SK-N-SH (cell line): ENCODE measurements at regions not wholly inside any gene's neighbourhood (a gene's known extent, or its start where the extent isn't known, plus 50 kb on each side); places are given as distances from the start of the nearest gene placed in this dataset.

Source experiments
- CTCF ChIA-PET: fragments of 300-600, 350-600 bp; formaldehyde crosslinking; extraction: SDS; loops from one replicate; lab custom pipeline; 2021; lab: Yijun Ruan, JAX
- POLR2A ChIA-PET: fragments of 350-600 bp; sonication (Branson Sonifier 250); formaldehyde crosslinking; extraction: SDS; loops from one replicate; lab custom pipeline; 2020; ENCODE audit warnings: antibody characterized with exemption, inconsistent platforms; lab: Yijun Ruan, JAX
- DNase-seq: peaks from one replicate; pipeline ENCODE4 v3.0.0; 2012
- H2AFZ ChIP-seq: fragments of 200-600 bp; sonication (generic); 2 replicates; pipeline ENCODE4 v1.8.1; 2016; ENCODE audit warnings: antibody characterized with exemption, mild to moderate bottlenecking, low read depth
- H3F3A ChIP-seq: fragments of 200-600 bp; sonication (generic); replicated peaks from 2 replicates; pipeline ENCODE3; 2016; ENCODE audit warnings: antibody characterized with exemption, mild to moderate bottlenecking; ENCODE audit not compliant: insufficient read depth
- H3K27ac ChIP-seq, 2 experiments: fragments of 200-500 bp in 1 of 2; fragments of 200-600 bp in 1 of 2; sonication (Bioruptor generic) in 1 of 2; sonication (generic), shearing (Covaris generic) in 1 of 2; 2 replicates each; pipeline versions ENCODE4 v1.5.1 to v1.6.1; 2014 to 2016; ENCODE audit warnings: low read depth in 2 of 2, inconsistent platforms in 1 of 2, low read length in 1 of 2, mild to moderate bottlenecking in 1 of 2, mixed read lengths in 1 of 2
- H3K27me3 ChIP-seq: fragments of 200-600 bp; sonication (generic), shearing (Covaris generic); 2 replicates; pipeline ENCODE4 v1.6.1; 2016; ENCODE audit warnings: mixed run types; ENCODE audit not compliant: insufficient read depth
- H3K36me3 ChIP-seq, 2 experiments: fragments of 200-500 bp in 1 of 2; fragments of 200-600 bp in 1 of 2; sonication (Bioruptor generic) in 1 of 2; sonication (generic) in 1 of 2; replicated peaks in 1 of 2; 2 replicates each; pipeline versions ENCODE3 to v1.5.1; 2014 to 2016; ENCODE audit warnings: low read length in 1 of 2, mild to moderate bottlenecking in 1 of 2; ENCODE audit not compliant: insufficient read depth in 2 of 2, control insufficient read depth in 1 of 2
- H3K4me1 ChIP-seq, 2 experiments: fragments of 200-500 bp in 1 of 2; fragments of 200-600 bp in 1 of 2; sonication (Bioruptor generic) in 1 of 2; sonication (generic), shearing (Covaris generic) in 1 of 2; 2 replicates each; pipeline versions ENCODE4 v1.5.1 to v1.6.1; 2014 to 2016; ENCODE audit warnings: low read depth in 1 of 2, low read length in 1 of 2, mixed run types in 1 of 2; ENCODE audit not compliant: insufficient read depth in 2 of 2, control insufficient read depth in 1 of 2
- H3K4me2 ChIP-seq: fragments of 200-600 bp; sonication (generic), shearing (Covaris generic); 2 replicates; pipeline ENCODE4 v1.6.1; 2017; ENCODE audit warnings: mixed run types
- H3K4me3 ChIP-seq, 2 experiments: fragments of 200-500 bp in 1 of 2; fragments of 200-600 bp in 1 of 2; sonication (Bioruptor generic) in 1 of 2; sonication (generic), shearing (Covaris generic) in 1 of 2; 2 replicates each; pipeline versions ENCODE4 v1.5.1 to v1.8.1; 2014 to 2016; ENCODE audit warnings: low read depth in 2 of 2, inconsistent platforms in 1 of 2, low read length in 1 of 2, mild to moderate bottlenecking in 1 of 2, mixed read lengths in 1 of 2, moderate library complexity in 1 of 2
- H3K79me2 ChIP-seq: fragments of 200-600 bp; sonication (generic); 2 replicates; pipeline ENCODE4 v1.8.1; 2017; ENCODE audit warnings: mild to moderate bottlenecking; ENCODE audit not compliant: insufficient read depth
- H3K9ac ChIP-seq: fragments of 200-600 bp; sonication (generic); 2 replicates; pipeline ENCODE4 v1.6.1; 2017; ENCODE audit warnings: mixed run types
- H3K9me2 ChIP-seq: fragments of 200-600 bp; sonication (generic); 2 replicates; pipeline ENCODE4 v1.6.1; 2017; ENCODE audit warnings: mixed run types
- H3K9me3 ChIP-seq: fragments of 200-600 bp; sonication (generic); 2 replicates; pipeline ENCODE4 v1.6.1; 2017; ENCODE audit warnings: mixed run types, mild to moderate bottlenecking, moderate library complexity
- H4K20me1 ChIP-seq: fragments of 200-600 bp; sonication (generic); 2 replicates; pipeline ENCODE4 v1.6.1; 2017; ENCODE audit warnings: mild to moderate bottlenecking, mixed run types; ENCODE audit not compliant: insufficient read depth
- CHD2 ChIP-seq: fragments of 150-350 bp; IDR thresholded peaks from 2 replicates; pipeline ENCODE4 v1.6.1; 2018; ENCODE audit warnings: low read length; ENCODE audit not compliant: partially characterized antibody
- ELF1 ChIP-seq: IDR thresholded peaks from 2 replicates; pipeline ENCODE4 v1.4.0; 2012
- EP300 ChIP-seq, 2 experiments: IDR thresholded peaks; 2 replicates each; pipeline versions ENCODE4 v1.4.0 to v1.6.1; 2012; ENCODE audit warnings: borderline replicate concordance in 1 of 2, low read depth in 1 of 2, low read length in 1 of 2
- EZH2phosphoT487 ChIP-seq: fragments of 200-600 bp; sonication (generic); IDR thresholded peaks from 2 replicates; pipeline ENCODE4 v1.6.1; 2017; ENCODE audit warnings: low read depth, mixed run types, mild to moderate bottlenecking, antibody characterized with exemption, moderate library complexity, borderline replicate concordance
- FOSL2 ChIP-seq: IDR thresholded peaks from 2 replicates; pipeline ENCODE4 v1.4.0; 2012; ENCODE audit warnings: low read depth, mild to moderate bottlenecking, moderate library complexity, borderline replicate concordance
- FOXJ3 ChIP-seq: sonication (generic); formaldehyde crosslinking; IDR thresholded peaks from 2 replicates; pipeline ENCODE4 v1.5.1; 2020; ENCODE audit warnings: mild to moderate bottlenecking, missing genetic modification reagents
- GATA2 ChIP-seq: sonication (generic); formaldehyde crosslinking; IDR thresholded peaks from 2 replicates; pipeline ENCODE4 v1.5.0; 2020; ENCODE audit warnings: mild to moderate bottlenecking, missing genetic modification reagents
- MXI1 ChIP-seq: IDR thresholded peaks from 2 replicates; pipeline ENCODE4 v1.6.1; 2012; ENCODE audit warnings: mild to moderate bottlenecking, low read depth, low read length, improper control_type of control experiment
- NFIC ChIP-seq: IDR thresholded peaks from 2 replicates; pipeline ENCODE4 v1.4.0; 2012; ENCODE audit warnings: borderline replicate concordance
- NRF1 ChIP-seq: IDR thresholded peaks from 2 replicates; pipeline ENCODE4 v1.6.1; 2012; ENCODE audit warnings: low read depth, mild to moderate bottlenecking, low read length
- POLR2AphosphoS5 ChIP-seq: IDR thresholded peaks from 2 replicates; pipeline ENCODE4 v1.6.1; 2012; ENCODE audit warnings: low read depth, low read length
- RAD21 ChIP-seq: IDR thresholded peaks from 2 replicates; pipeline ENCODE4 v1.6.1; 2012; ENCODE audit warnings: mild to moderate bottlenecking, low read length
- RFX5 ChIP-seq: IDR thresholded peaks from 2 replicates; pipeline ENCODE4 v1.6.1; 2012; ENCODE audit warnings: mild to moderate bottlenecking, improper control_type of control experiment, low read length
- SIN3A ChIP-seq: IDR thresholded peaks from 2 replicates; pipeline ENCODE4 v1.6.1; 2012; ENCODE audit warnings: low read depth, mild to moderate bottlenecking, low read length, moderate library complexity, borderline replicate concordance
- SMC3 ChIP-seq: IDR thresholded peaks from 2 replicates; pipeline ENCODE4 v1.6.1; 2012; ENCODE audit warnings: low read depth, low read length, improper control_type of control experiment
- TAF1 ChIP-seq: IDR thresholded peaks from 2 replicates; pipeline ENCODE4 v1.6.1; 2012; ENCODE audit warnings: low read depth, mild to moderate bottlenecking, low read length, moderate library complexity, borderline replicate concordance
- TCF12 ChIP-seq: IDR thresholded peaks from 2 replicates; pipeline ENCODE4 v1.4.0; 2012
- YY1 ChIP-seq: IDR thresholded peaks from 2 replicates; pipeline ENCODE4 v1.4.0; 2012; ENCODE audit warnings: low read depth, mild to moderate bottlenecking
- WGBS: methylation state at CpG from one replicate; pipeline ENCODE4 v1.1.6; 2017; ENCODE audit warnings: low lambda C conversion rate; 5-methylcytosine and 5-hydroxymethylcytosine counted together
- TF ChIP-seq, protein P1 (sequence below): IDR thresholded peaks from 2 replicates; pipeline ENCODE4; 2012
- TF ChIP-seq, protein P2 (sequence below): IDR thresholded peaks from 2 replicates; pipeline ENCODE4 v1.4.0; 2012; ENCODE audit warnings: low read depth
- TF ChIP-seq, protein P3 (sequence below): fragments of 200-600 bp; sonication (generic); IDR thresholded peaks from 2 replicates; pipeline ENCODE4 v1.6.1; 2017; ENCODE audit warnings: antibody characterized with exemption, mild to moderate bottlenecking, moderate library complexity
- TF ChIP-seq, protein P4 (sequence below): fragments of 150-350 bp; IDR thresholded peaks from 2 replicates; pipeline ENCODE4 v1.6.1; 2017; ENCODE audit warnings: antibody characterized with exemption, low read length, low read depth, borderline replicate concordance

DNA sequence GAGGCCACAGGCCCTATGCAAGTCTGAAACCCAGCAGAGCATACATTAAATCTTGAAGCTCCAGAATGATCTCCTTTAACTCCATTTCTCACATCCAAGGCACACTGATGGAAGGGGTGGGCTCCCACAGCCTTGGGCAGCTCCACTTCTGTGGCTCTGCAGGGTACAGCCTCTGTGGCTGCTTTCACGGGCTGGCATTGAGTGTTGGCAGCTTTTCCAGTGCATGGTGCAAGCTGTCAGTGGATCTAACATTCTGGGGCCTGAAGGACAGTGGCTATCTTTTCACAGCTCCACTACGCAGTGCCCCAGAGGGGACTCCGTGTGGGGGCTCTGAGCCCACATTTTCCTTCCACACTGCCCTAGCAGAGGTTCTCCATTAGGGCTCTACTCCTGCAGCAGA, 265.7 kb upstream of the MAGI2 start:
- Histone ChIP-seq H3F3A (no peaks in the 10 kb centered on the region), H3K27ac (no peak overlapping the region), H3K36me3 (no peaks in the 10 kb centered on the region), H4K20me1 (no peaks in the 10 kb centered on the region), H3K9me2 (no peaks in the 10 kb centered on the region), H2AFZ (no peak overlapping the region), H3K27me3 (no peaks in the 10 kb centered on the region), H3K9me3 (no peaks in the 10 kb centered on the region), H3K9ac (no peak overlapping the region), H3K4me2 (no peak overlapping the region)
- DNase-seq: no peak
- WGBS: 70% methylated on average over 3 of the region's 3 CpGs
- CTCF ChIA-PET: no interaction called here
- TF ChIP-seq EP300 (IDR thresholded peaks at IDR 0.05; ENCODE audit: borderline replicate concordance in 1 of 2, low read depth in 1 of 2, low read length in 1 of 2): no peak
- TF ChIP-seq RFX5: no peak
- no peak for TF ChIP-seq YY1
- TF ChIP-seq, protein P1, sequence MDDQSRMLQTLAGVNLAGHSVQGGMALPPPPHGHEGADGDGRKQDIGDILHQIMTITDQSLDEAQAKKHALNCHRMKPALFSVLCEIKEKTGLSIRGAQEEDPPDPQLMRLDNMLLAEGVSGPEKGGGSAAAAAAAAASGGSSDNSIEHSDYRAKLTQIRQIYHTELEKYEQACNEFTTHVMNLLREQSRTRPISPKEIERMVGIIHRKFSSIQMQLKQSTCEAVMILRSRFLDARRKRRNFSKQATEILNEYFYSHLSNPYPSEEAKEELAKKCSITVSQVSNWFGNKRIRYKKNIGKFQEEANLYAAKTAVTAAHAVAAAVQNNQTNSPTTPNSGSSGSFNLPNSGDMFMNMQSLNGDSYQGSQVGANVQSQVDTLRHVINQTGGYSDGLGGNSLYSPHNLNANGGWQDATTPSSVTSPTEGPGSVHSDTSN: no peak
- no peak for TF ChIP-seq ELF1
- TF ChIP-seq NRF1: no peak
- TF ChIP-seq FOSL2: no peak
- no peak for TF ChIP-seq EZH2phosphoT487
- TF ChIP-seq, protein P2, sequence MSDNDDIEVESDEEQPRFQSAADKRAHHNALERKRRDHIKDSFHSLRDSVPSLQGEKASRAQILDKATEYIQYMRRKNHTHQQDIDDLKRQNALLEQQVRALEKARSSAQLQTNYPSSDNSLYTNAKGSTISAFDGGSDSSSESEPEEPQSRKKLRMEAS: no peak
- TF ChIP-seq, all 33 proteins: peak for 0
- POLR2A ChIA-PET: no interaction called here
- Histone ChIP-seq H3K4me1 (no peaks in the 10 kb centered on the region), H3K4me3 (no peak overlapping the region), H3K79me2 (no peaks in the 10 kb centered on the region)

DNA sequence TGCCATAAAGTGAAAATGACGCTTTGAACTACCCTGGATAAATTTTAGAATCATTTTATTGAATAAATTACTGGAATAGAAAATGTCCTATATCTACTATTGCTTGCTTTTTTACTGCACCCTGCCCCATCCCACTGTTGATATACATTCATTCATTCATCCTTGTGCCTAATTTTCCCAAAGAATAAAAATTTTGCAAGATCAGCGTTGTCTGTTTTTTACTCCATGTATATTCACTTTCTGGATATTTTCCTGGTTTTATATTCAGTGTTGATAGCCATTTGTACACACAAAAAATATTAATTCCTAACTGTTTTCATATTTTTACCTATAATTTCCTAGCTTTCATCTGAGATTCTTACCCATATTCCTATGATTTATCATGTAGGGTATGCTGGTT, 262.9 kb upstream of the MAGI2 start:
- CTCF ChIA-PET: no interaction called here
- Histone ChIP-seq H2AFZ (0 out of 2 replicates have a peak overlapping the region, but pooled peaks have one; percentile 1), H3K4me3 (no peak overlapping the region), H4K20me1 (no peaks in the 10 kb centered on the region), H3K4me1 (no peaks in the 10 kb centered on the region; a peak in 1 of 4 replicates), H3K9me2 (no peaks in the 10 kb centered on the region), H3K36me3 (no peaks in the 10 kb centered on the region), H3K9ac (no peak overlapping the region), H3K27me3 (no peaks in the 10 kb centered on the region), H3K27ac (no peak overlapping the region), H3K79me2 (no peaks in the 10 kb centered on the region), H3K4me2 (no peak overlapping the region), H3K9me3 (no peaks in the 10 kb centered on the region), H3F3A (no peaks in the 10 kb centered on the region)
- no peak for DNase-seq
- 89% methylated on average over 2 of the region's 2 CpGs for WGBS
- no peak for TF ChIP-seq RAD21
- TF ChIP-seq POLR2AphosphoS5: no peak
- TF ChIP-seq YY1: no peak
- no peak for TF ChIP-seq MXI1
- TF ChIP-seq EP300 (IDR thresholded peaks at IDR 0.05; ENCODE audit: borderline replicate concordance in 1 of 2, low read depth in 1 of 2, low read length in 1 of 2): no peak
- TF ChIP-seq SIN3A: no peak
- TF ChIP-seq NFIC: no peak
- no peak for TF ChIP-seq CHD2
- no peak for TF ChIP-seq TAF1
- no peak for TF ChIP-seq TCF12
- no peak for TF ChIP-seq ELF1
- TF ChIP-seq SMC3: no peak
- TF ChIP-seq GATA2 (CRISPR knock-in tag): no peak
- TF ChIP-seq NRF1: no peak
- TF ChIP-seq FOSL2: no peak
- no peak for TF ChIP-seq RFX5
- TF ChIP-seq FOXJ3 (CRISPR knock-in tag): no peak
- TF ChIP-seq, protein P3, sequence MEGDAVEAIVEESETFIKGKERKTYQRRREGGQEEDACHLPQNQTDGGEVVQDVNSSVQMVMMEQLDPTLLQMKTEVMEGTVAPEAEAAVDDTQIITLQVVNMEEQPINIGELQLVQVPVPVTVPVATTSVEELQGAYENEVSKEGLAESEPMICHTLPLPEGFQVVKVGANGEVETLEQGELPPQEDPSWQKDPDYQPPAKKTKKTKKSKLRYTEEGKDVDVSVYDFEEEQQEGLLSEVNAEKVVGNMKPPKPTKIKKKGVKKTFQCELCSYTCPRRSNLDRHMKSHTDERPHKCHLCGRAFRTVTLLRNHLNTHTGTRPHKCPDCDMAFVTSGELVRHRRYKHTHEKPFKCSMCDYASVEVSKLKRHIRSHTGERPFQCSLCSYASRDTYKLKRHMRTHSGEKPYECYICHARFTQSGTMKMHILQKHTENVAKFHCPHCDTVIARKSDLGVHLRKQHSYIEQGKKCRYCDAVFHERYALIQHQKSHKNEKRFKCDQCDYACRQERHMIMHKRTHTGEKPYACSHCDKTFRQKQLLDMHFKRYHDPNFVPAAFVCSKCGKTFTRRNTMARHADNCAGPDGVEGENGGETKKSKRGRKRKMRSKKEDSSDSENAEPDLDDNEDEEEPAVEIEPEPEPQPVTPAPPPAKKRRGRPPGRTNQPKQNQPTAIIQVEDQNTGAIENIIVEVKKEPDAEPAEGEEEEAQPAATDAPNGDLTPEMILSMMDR: no peak
- TF ChIP-seq, protein P4, sequence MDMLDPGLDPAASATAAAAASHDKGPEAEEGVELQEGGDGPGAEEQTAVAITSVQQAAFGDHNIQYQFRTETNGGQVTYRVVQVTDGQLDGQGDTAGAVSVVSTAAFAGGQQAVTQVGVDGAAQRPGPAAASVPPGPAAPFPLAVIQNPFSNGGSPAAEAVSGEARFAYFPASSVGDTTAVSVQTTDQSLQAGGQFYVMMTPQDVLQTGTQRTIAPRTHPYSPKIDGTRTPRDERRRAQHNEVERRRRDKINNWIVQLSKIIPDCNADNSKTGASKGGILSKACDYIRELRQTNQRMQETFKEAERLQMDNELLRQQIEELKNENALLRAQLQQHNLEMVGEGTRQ: no peak
- POLR2A ChIA-PET: no interaction called here
